ENCODE measurements at regions not wholly inside any gene's neighbourhood (a gene's known extent, or its start where the extent isn't known, plus 50 kb on each side); places are given as distances from the start of the nearest gene placed in this dataset.

DNA sequence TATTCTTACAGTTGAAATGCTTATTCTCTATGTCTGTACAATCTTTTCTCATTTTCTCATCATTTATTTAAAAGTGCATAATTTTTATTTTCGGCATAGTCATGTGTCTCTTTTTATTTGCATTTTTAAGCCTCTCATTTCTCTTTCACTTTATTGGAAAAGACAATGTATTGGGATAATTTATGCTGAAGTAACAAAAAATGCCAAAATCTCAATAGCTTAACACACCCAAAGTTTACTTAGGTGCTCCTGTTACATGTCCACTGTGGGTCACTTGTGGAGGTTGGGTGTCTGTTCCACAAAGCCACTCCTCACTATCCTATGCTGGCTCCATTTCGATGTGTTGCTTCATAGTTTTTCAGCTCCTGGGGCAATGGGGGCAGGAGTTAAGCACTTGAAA lies 638.7 kb downstream of the CD109 start:
- Mint-ChIP-seq H3K4me3 (ENCODE audit: unreplicated experiment) (no peak overlapping the region), H3K27ac (ENCODE audit: low read depth, unreplicated experiment) (no peak overlapping the region), H3K4me1 (ENCODE audit: insufficient read depth, unreplicated experiment) (peaks cover 5% of the 10 kb centered on the region), H3K36me3 (ENCODE audit: insufficient read depth, unreplicated experiment) (no peaks in the 10 kb centered on the region), H3K27me3 (ENCODE audit: insufficient read depth, unreplicated experiment) (no peaks in the 10 kb centered on the region), H3K9me3 (ENCODE audit: unreplicated experiment) (no peaks in the 10 kb centered on the region)
- CTCF ChIA-PET, result interaction anchor here (1.4 kb wide), 1 partner anchor 9 kb away, joined by 4 read pairs; no protein-coding TSS in a partner anchor
- POLR2A ChIA-PET, result no interaction called here
- TF ChIP-seq, protein P1, sequence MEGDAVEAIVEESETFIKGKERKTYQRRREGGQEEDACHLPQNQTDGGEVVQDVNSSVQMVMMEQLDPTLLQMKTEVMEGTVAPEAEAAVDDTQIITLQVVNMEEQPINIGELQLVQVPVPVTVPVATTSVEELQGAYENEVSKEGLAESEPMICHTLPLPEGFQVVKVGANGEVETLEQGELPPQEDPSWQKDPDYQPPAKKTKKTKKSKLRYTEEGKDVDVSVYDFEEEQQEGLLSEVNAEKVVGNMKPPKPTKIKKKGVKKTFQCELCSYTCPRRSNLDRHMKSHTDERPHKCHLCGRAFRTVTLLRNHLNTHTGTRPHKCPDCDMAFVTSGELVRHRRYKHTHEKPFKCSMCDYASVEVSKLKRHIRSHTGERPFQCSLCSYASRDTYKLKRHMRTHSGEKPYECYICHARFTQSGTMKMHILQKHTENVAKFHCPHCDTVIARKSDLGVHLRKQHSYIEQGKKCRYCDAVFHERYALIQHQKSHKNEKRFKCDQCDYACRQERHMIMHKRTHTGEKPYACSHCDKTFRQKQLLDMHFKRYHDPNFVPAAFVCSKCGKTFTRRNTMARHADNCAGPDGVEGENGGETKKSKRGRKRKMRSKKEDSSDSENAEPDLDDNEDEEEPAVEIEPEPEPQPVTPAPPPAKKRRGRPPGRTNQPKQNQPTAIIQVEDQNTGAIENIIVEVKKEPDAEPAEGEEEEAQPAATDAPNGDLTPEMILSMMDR (IDR thresholded peaks at IDR 0.05; ENCODE audit: unreplicated experiment), result no peak
- BruUV-seq (replicated peaks), result no TSS peak
- DNase-seq (ENCODE audit: unreplicated experiment), result no peak
- intact Hi-C loops (cut with micrococcal nuclease), result no loop called here

- no peak overlapping the region for H3K27ac Mint-ChIP-seq (ENCODE audit: low read depth, unreplicated experiment)
- H3K27me3 Mint-ChIP-seq (ENCODE audit: insufficient read depth, unreplicated experiment), result no peaks in the 10 kb centered on the region
- POLR2A ChIA-PET, result no interaction called here
- no peak overlapping the region for H3K4me3 Mint-ChIP-seq (ENCODE audit: unreplicated experiment)
- H3K4me1 Mint-ChIP-seq (ENCODE audit: insufficient read depth, unreplicated experiment), result peaks cover 5% of the 10 kb centered on the region
- CTCF ChIA-PET, result interaction anchor here (1.4 kb wide), 1 partner anchor 10 kb away, joined by 4 read pairs; no protein-coding TSS in a partner anchor
- TF ChIP-seq, protein P1 (IDR thresholded peaks at IDR 0.05; ENCODE audit: unreplicated experiment), result no peak
- intact Hi-C loops (cut with micrococcal nuclease), result no loop called here
- no peaks in the 10 kb centered on the region for H3K9me3 Mint-ChIP-seq (ENCODE audit: unreplicated experiment)
- no TSS peak for BruUV-seq (replicated peaks)
- H3K36me3 Mint-ChIP-seq (ENCODE audit: insufficient read depth, unreplicated experiment), result no peaks in the 10 kb centered on the region
- DNase-seq (ENCODE audit: unreplicated experiment), result no peak
These were observed 637.4 kb downstream of the CD109 start for GRCh38 chr6:74333406-74333805.

GRCh38 chr6:74320715-74321114 lies 624.7 kb downstream of the CD109 start:
- CTCF ChIA-PET, result interaction anchor here (0.7 kb wide), 1 partner anchor 87 kb away, joined by 3 read pairs; no protein-coding TSS in a partner anchor
- no peaks in the 10 kb centered on the region for H3K36me3 Mint-ChIP-seq (ENCODE audit: insufficient read depth, unreplicated experiment)
- H3K9me3 Mint-ChIP-seq (ENCODE audit: unreplicated experiment), result peaks cover 15% of the 10 kb centered on the region
- no peaks in the 10 kb centered on the region for H3K4me1 Mint-ChIP-seq (ENCODE audit: insufficient read depth, unreplicated experiment)
- H3K4me3 Mint-ChIP-seq (ENCODE audit: unreplicated experiment), result no peak overlapping the region
- H3K27me3 Mint-ChIP-seq (ENCODE audit: insufficient read depth, unreplicated experiment), result no peaks in the 10 kb centered on the region
- intact Hi-C loops (cut with micrococcal nuclease), result no loop called here
- no peak overlapping the region for H3K27ac Mint-ChIP-seq (ENCODE audit: low read depth, unreplicated experiment)
- no TSS peak for BruUV-seq (replicated peaks)
- TF ChIP-seq, protein P1 (IDR thresholded peaks at IDR 0.05; ENCODE audit: unreplicated experiment), result no peak
- no peak for DNase-seq (ENCODE audit: unreplicated experiment)
- POLR2A ChIA-PET, result no interaction called here

DNA sequence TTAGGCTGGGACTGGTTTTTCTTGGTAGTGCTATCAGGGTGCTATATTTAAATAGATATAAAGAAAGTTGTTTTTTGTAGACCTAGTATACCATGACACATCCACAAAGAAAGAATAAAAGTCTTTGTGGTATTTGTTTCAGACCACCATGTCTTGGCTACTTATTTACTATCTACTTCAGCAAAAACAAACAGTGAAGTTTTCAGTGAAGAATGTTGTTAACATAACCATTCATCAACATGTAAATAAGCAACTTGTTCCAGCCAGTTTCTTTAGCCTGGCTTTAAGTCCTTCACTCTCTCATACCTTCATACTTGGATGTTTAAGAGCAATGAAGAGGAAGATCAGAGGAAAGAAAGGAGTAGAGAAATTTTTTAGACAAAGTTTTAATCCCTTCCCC lies 624.1 kb downstream of the CD109 start:
- Mint-ChIP-seq H3K9me3 (ENCODE audit: unreplicated experiment) (peaks cover 15% of the 10 kb centered on the region), H3K27ac (ENCODE audit: low read depth, unreplicated experiment) (no peak overlapping the region), H3K4me3 (ENCODE audit: unreplicated experiment) (no peak overlapping the region), H3K36me3 (ENCODE audit: insufficient read depth, unreplicated experiment) (no peaks in the 10 kb centered on the region), H3K27me3 (ENCODE audit: insufficient read depth, unreplicated experiment) (no peaks in the 10 kb centered on the region), H3K4me1 (ENCODE audit: insufficient read depth, unreplicated experiment) (no peaks in the 10 kb centered on the region)
- TF ChIP-seq, protein P1 (IDR thresholded peaks at IDR 0.05; ENCODE audit: unreplicated experiment), result no peak
- intact Hi-C loops (cut with micrococcal nuclease), result no loop called here
- POLR2A ChIA-PET, result interaction anchor here (0.5 kb wide), 1 partner anchor 50 kb away, joined by 3 read pairs; no protein-coding TSS in a partner anchor
- DNase-seq (ENCODE audit: unreplicated experiment), result no peak
- BruUV-seq (replicated peaks), result no TSS peak
- CTCF ChIA-PET, result interaction anchor here (0.7 kb wide), 1 partner anchor 88 kb away, joined by 3 read pairs; no protein-coding TSS in a partner anchor
